22Rv1 (cell line): ENCODE measurements at regions not wholly inside any gene's neighbourhood (a gene's known extent, or its start where the extent isn't known, plus 50 kb on each side); places are given as distances from the start of the nearest gene placed in this dataset.

Experiments
- ZFX ChIP-seq: fragments of 450-650 bp; IDR thresholded peaks from 2 replicates; pipeline ENCODE4 v1.6.1; 2017; ENCODE audit warnings: antibody characterized with exemption, borderline replicate concordance
- TF ChIP-seq, protein P1 (sequence below): fragments of 450-650 bp; IDR thresholded peaks from 2 replicates; pipeline ENCODE4 v1.5.1; 2017; ENCODE audit warnings: mild to moderate bottlenecking

DNA sequence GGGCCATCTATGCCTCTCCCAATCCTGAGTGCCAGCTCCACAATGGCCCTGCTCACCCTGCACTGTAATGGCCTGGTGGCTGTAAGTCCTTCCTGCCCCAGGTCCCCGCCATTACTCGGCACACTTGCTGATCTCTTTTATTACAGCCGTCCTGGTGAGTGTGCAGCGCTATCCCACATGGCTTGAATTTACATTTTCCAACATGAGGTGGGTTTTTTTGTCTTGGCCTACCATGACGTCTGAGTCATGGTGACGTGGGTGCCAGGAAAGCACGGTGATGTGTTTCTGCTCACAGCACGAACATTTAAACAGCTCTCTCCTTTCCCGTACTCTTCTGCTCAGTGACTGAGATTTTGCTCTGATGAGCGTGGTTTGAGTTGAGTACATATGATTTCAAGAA is 55.2 kb upstream of the FOXF1 start:
- TF ChIP-seq, protein P1, sequence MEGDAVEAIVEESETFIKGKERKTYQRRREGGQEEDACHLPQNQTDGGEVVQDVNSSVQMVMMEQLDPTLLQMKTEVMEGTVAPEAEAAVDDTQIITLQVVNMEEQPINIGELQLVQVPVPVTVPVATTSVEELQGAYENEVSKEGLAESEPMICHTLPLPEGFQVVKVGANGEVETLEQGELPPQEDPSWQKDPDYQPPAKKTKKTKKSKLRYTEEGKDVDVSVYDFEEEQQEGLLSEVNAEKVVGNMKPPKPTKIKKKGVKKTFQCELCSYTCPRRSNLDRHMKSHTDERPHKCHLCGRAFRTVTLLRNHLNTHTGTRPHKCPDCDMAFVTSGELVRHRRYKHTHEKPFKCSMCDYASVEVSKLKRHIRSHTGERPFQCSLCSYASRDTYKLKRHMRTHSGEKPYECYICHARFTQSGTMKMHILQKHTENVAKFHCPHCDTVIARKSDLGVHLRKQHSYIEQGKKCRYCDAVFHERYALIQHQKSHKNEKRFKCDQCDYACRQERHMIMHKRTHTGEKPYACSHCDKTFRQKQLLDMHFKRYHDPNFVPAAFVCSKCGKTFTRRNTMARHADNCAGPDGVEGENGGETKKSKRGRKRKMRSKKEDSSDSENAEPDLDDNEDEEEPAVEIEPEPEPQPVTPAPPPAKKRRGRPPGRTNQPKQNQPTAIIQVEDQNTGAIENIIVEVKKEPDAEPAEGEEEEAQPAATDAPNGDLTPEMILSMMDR, result no peak
- no peak for TF ChIP-seq ZFX
